HG03139 (cell line): ENCODE measurements at regions not wholly inside any gene's neighbourhood (a gene's known extent, or its start where the extent isn't known, plus 50 kb on each side); places are given as distances from the start of the nearest gene placed in this dataset.

ENCODE experiments used
- ATAC-seq: cut with Tn5 transposase; IDR thresholded peaks from one replicate; pipeline ENCODE4 v1.9.1; 2021; ENCODE audit not compliant: unreplicated experiment

DNA sequence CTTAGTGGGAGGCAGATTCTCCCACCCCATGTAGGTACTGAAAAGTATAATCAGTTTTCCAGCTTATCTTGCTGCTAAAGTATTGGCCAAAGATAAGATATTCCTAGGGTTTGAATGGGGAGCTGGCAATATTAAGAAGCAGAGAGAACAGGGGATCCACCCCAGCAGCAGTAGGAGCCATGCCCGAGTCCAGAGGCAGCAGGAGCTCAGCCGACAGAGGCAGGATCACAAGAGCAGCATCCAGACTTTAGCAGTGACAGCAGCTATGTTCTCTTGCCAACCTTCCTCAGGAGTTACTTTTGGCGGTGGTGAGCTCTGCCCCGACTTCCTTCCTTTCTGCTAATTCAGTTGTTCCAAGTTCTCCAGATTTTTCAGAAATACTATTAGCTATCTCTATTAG, 224.5 kb downstream of the GADD45G start:
- ATAC-seq: no peak

DNA sequence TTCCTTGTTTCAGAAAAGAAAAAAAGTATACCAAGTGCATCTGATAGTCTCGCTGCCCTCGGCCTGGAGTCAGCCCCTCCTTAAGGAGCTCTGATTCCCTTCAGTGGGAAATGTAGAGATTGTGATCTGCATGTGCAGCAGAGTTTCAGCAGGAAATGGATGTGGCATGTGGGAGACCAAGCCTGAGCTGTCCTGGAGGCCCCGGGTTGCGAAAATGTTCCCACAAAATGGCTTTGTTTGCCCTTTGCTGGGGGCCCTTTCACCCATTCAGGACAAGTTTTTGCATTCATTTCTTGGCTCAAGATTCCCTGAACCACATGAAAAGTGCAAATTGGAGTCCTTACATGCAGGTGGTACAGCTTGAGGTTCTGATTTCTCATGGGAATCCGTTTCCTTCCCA, 230.9 kb downstream of the GADD45G start:
- ATAC-seq: no peak

DNA sequence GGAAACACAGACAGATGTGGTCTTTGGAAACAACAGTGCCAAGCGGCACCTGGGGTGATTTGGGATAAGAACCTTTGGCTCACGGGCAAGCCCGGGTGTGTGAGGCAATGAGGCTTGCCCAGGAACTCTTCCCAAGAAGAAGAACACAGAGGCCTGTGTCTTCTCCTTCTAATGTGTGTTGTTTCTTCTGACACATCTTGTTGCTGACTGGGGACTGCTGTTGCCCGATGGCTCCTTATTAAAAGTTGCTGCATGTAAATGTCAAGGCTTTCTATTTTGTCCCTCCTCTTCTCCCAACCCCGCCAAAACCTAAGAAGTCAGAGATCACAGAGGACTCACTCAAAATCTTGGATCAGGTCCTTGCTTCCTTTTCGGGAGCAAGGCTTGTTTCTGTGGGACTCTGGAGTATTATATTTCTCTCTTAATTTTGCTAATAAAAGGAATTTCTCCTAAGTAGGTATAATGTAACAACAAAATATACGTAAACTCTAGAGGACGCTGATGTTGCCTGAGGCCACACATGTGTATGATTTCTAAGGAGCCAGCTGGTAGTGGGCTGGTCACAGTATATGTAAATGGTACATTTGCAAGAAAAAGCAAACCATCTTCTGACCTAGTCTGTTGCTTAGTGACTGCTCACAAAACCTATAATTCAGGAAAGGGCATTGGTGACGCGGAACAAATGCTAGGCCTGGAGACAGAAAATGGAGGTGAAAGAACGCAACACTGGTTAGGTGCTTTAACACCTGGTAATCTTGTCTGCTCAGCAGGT, 232.5 kb downstream of the GADD45G start:
- no peak for ATAC-seq

DNA sequence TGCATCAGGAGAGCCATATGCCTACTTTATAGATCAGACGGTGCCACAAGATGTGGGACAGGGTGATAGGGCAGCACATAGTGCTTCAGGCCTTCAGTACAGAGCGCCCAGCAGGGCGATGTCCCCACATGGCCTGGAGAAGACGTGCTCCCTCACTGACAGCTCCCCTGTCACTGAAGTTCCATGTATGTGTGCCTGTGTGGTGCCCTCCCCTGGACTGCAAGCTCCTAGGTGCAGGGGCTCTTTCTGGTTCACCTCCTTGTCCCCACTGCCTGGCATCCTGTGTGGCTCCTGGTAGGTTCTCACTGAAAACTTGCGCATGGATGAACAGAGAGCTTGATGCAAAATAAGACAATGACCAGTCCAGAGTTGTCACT, 233.1 kb downstream of the GADD45G start:
- no peak for ATAC-seq

DNA sequence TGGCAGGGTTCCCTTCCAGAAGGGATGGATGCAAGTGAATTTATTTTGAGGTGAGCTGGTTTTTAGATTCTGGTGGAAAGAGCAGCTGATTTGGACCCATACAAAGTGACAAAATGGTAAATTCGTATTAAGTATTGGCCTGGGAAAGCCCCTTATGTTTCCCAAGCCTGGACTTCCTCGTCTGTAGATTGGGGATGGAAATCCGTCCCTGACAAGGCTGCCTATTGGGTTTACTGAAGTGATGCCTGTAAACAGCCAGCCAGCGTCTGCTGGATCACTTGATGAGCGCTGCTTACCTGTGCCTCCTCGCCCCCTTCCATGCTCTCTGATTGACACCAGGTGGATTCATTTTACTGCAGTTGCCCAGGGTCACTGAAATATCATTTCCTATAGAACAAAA, 233.8 kb downstream of the GADD45G start:
- no peak for ATAC-seq

DNA sequence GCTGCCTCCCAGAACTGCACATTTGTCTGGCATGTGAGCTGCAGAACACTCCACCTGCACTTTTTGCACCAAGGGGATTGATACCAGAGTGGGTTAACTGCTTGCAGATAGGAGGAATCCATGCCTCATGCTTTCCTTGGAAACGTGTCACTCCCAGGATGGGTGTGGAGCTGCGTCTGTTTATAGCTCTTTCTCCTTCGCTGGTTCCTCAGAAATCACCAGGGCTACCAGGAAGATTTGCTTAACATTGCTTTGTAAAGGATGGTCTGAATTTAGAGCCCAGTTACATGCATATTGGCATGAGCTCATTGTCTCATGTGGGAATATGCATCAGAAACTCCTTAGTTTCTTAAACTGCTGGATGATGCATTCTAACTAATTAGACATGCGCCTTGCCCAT, 234.6 kb downstream of the GADD45G start:
- ATAC-seq: no peak

DNA sequence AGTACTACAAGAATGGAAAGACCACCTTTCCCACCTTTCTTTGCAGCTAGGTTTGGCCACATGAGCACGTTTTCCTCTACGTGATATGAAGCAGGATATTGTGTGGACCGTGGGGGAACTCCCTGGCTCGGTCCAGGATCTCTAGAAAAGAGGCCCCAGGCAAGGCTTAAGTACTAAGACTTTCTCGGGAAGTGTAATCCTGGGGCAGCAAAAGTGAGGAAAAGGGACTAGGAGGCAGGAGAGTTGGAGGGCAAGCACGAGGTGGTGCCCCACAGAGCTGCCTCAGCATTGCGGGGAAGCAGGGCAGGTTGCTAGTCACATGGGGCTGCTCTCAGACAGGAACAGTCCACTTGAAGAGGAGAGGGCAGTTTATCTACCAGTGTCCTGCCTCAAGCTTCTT, 235.1 kb downstream of the GADD45G start:
- ATAC-seq: no peak

DNA sequence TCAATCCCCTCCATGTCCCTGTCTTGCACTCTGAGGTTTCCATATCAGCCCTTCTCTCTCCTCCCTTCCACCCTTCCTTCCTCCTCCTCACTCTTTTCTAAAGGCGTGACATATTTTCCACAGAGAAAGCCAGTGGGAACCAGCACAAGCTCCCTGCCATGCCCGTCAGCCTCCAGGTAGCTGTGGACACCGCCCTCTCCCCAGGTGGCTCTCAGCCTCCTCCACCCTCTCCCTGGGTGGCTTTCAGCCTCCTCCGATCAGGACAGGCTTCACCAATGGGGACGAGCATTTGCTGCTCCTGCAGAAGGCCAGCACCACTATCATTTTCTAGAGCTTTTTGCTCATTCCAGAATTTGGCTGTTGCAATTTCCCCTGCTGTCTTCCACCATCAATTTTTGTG, 236.6 kb downstream of the GADD45G start:
- ATAC-seq: no peak

DNA sequence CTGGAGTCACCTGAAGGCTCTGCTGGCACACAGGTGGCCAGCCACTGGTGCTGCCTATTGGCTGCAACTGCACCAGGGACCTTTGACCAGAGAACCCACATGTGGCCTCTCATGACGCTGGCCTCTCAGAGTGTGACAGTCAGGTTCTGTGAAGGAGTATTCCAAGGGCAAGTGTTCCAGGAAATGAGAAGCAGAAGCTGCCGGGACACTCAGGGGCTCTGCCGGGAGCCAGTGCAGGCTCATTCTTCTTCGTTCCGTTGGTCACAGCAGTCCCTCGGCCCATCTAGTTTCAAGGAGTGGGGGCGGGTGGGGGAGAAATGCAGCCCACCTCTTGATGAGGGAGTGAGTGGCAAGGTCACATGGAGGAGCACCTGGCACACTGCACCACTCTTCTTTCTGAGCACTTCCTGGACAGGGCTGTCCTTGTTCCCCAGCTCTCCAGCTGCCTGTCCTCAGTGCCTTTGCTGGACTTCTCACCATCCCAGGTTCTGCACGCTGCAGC, 237.5 kb downstream of the GADD45G start:
- no peak for ATAC-seq

DNA sequence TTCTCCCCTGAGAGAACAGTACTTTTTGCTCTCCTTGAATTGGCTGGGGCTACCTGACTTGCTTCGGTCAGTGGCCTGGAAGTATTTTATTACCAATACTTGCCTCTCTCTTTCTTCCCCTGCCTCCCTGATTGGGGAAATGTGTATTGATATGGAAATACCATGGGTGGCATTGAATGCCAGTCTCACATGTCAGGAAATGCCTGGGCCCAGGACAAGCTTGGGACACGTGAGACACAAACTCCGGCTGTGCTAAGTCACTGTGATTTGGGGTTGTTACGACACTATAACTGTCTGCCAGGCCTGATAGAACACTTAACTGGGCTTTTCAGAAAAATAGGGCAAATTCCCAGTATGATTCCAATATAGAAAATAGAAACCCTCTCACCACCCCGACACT, 238.3 kb downstream of the GADD45G start:
- no peak for ATAC-seq

DNA sequence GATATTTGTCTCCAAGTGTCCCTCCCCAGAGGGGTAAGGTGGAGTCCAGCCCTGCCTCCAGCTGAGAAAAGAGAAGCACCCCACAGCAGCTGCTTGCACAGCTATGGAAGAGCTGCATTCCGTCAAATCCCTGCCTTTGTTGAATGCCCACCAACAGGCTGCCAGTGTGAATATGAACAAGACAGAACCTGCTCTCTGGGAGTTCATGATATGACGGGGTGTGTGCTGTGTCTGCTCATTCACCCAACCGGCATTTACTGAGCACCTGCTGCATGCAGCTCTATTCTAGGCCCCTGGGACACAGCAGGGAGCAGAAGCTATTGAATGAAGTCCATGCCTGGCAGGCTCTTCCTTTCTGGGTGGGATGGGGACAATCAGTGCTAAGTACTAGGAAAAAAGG, 238.8 kb downstream of the GADD45G start:
- ATAC-seq: no peak

DNA sequence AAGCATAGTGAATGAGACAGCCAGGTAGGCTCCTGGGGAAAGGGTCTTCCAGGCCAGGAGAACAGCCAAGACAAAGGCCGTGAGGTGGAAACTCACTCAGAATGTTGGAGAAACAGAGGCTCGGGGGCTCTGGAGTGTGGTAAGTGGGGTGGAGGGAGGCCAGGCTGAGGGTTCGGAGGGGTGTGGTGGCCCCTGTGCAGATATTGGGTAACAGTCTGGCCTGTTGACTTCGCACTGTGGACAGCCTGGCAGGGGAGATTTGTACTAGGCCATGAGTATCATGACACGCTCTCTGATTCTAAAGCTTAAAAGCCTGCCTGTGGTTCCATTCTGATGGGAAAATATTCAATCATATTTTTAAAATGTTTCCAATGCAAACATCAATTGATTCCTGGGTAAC, 239.3 kb downstream of the GADD45G start:
- no peak for ATAC-seq

DNA sequence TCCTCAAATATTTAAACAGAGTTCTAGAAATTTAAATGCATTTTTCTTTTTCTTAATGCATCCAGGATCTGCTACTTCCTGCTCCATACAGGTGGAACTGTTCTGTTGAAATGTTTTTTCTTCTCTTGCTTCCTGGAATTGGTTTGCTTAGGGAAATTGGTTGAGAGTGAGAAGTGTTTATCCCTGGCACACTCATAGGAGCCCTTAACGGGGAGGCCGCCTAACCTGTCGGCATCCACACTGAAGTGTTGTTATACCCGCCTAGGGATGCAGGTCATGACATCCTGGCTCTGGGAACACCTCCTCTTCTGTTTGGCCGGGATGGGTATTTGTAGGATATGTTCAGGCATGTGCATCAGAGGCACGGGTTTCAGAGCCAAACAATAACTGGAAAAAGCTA, 239.7 kb downstream of the GADD45G start:
- no peak for ATAC-seq

DNA sequence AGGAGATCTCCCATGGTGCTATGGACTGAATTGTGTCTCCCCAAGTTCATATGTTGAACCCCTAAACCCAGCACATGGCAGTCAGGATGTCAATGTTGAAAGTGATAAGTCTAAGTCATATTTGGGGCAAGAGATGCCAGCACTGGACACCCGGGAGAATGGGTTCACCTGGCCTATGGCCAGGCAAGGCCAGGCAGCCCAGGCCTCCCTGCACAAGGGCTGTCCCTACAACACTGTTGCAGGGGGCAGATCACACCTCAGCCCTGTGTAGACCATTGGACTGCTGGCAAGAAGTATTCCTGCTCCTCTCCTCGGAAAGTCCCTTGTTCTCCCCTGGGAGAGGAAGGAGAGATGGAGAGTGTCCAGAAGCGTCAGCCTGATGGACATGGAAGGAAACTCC, 240.5 kb downstream of the GADD45G start:
- no peak for ATAC-seq

DNA sequence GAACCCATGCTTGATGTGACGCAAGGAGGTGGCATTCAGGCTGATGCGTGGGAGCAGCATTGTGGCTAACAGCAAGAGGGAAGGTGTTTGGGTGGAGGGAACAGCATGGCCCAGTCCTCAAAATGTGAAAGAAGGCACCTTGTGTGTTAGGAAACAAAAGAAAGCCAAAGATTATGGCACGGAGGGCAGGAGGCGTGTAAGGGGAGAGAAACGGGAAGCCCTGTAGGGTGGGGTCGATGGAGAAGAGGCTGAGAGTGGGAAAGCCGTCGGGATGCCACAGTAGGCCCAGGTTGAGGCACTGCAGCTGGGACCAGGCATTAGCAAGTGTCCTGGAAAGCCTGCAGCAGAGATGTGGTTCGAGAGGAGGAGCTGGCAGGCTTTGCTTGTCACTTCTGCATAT, 241.1 kb downstream of the GADD45G start:
- ATAC-seq: no peak

DNA sequence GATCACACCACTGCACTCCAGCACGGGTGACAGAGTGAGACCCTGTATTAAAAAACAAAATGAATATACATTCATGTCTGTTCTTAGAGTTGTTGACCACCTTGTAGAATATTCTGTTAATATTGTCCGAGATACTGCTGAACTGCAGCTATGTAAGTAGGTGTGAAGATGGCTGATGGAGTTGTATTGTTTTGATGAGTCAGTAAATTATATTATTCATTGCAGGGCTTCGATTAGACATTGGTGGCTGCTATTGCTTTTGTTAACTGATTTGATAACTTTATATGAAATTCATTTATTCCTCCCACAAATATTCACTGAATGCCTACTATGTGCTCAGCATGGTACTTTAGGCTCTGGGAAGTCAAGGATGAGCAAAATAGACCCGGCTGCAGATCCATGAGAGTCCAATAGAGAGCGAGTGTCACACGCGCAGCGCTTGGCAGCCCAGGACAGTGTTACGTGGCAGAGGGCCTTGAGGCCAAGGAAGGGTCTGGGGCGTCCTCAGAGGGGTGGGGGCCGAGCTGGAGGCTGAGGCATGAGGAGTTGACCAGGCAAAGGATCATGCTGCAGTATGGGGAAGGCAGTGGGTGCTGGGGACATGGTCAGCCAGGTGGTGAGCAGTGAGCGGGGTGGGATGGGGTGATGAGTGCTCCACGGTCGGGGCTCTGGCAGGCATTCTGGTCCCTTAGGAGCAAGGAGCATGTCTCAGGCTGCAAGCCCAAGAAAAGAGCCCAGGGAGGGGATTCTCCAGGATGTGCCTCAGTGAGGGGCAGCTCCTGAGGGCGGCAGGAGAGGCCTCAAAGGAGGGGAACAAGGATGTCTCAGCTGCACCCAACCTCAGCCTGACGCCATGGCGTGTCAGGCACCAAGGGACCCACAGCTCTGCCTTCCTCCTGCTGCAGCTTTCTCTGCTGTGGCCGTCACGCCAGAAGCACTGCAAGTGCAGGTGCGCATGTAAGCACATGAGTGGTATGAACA, 243.5 kb downstream of the GADD45G start:
- no peak for ATAC-seq

DNA sequence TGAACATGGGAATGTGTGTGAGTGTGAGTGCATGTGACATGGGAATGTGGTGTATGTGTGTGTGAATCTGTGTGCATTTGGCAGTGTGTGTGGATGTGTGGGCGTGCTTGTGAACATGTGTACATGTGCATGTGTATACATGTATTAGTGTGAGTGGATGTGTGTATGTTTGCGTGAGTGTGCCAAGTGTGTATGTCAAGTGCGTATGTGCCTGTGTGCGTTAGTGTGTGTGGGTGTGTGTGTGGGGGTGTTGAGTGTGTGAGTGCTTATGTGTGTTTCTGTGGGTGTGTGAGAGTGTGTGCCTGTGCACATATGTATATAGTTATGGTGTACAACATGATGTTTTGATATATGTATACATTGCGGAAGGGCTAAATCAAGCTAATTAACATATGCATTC, 244.3 kb downstream of the GADD45G start:
- ATAC-seq: no peak

DNA sequence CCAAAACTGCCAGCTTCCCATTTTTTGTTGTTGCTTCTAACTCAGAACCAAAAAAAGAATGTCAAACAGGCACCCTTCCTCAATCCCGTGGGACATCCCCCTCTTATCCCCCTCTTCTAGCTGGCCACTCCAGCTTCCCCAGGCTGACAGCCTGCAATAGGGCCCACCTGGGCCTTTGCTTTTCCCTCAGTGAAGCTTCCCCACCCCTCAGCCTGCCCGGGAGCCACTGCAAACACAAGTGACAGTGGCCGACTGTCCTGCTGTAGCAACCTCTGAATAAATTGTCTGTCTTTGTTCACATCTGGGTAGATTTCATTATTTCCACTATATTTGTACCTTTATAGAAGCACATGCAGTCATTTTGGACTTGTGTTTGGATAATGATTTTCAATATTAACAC, 245.3 kb downstream of the GADD45G start:
- no peak for ATAC-seq

DNA sequence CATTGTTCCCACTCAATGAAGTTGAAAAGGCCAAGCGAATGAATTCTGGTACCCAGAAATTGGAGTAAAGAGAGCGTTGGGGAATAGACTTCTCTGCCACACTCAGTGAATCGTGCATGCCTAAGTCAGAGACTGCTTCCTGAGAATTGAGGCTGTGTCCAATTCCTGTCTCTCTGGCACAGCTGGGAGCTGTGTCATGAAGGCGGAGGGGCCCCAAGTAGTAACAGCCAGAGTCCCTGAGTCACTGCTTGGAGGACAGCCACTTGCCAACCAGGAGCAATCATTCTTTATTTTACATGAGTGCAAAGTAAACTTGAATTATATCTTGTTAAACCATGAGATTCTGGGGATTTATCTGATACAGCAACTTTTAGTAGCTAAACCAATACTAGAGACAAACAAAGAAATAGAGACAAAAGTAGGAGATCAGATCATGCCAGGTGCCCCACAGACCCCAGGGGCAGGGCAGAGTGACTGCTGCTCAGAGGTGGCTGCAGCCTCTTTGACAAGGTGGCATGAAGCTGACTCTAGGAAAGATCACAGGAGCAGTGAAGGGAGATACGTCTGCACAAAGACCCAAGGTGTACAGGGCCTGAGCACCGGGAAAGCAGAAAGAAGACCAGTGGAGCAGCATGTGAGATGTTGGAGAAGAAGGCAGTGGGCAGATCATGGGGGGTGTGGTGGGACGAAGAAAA, 246.0 kb downstream of the GADD45G start:
- ATAC-seq: no peak

DNA sequence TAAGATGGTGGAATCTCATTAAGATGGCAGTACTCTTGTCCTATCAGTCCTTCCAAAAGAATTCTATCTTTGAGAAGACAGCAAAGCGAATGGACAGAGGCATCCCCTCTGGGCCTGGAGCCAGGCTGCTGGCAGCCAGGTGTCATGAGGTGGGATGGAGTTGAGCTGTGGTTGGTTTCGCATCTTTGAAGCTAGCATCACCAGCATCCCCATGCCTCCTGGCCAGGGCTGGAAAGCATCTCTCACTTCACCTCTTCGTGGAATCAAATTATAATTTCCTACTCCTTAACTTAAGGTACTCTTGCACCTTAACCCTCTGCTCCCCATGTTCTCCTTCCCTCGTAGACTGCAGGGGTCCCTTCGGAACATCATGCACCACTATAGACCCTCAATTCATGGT, 248.3 kb downstream of the GADD45G start:
- no peak for ATAC-seq

DNA sequence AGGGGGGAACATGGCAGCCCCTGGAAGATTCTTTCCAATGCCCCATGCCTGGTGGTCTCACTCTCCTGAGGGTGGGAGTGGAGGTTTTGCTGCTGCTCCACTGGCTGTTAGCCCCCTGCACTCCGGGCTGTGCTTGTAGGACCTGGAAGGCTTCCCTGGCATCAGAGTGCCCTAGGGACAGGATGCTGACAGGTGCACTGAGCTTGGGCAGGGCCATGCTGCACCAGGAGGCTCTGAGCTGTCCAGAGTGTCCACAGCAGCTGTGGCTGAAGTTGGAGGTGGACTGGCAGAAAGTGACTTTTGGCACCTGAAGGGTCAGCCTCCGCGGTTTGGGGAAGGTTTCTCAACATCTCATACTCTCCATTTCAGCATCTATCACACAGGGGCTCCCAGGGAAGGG, 249.1 kb downstream of the GADD45G start:
- no peak for ATAC-seq
